HL-60 (cell line): ENCODE measurements at regions not wholly inside any gene's neighbourhood (a gene's known extent, or its start where the extent isn't known, plus 50 kb on each side); places are given as distances from the start of the nearest gene placed in this dataset.

ENCODE experiments used
- CTCF ChIP-seq: IDR thresholded peaks from one replicate; pipeline ENCODE4 v1.5.1; 2011; ENCODE audit warnings: low read length, control low read depth, inconsistent platforms; ENCODE audit not compliant: insufficient read depth
- GABPA ChIP-seq: IDR thresholded peaks from 2 replicates; pipeline ENCODE4 v1.6.1; 2012; ENCODE audit warnings: low read depth
- POLR2AphosphoS5 ChIP-seq: IDR thresholded peaks from 2 replicates; pipeline ENCODE4 v1.6.1; 2012; ENCODE audit warnings: low read depth
- REST ChIP-seq: IDR thresholded peaks from 2 replicates; pipeline ENCODE4 v1.6.1; 2012; ENCODE audit warnings: low read depth; ENCODE audit not compliant: insufficient replicate concordance
- SPI1 ChIP-seq: IDR thresholded peaks from 2 replicates; pipeline ENCODE4 v1.6.1; 2012; ENCODE audit warnings: low read depth, mild to moderate bottlenecking, borderline replicate concordance

- TF ChIP-seq CTCF (no peak), POLR2AphosphoS5 (no peak), REST (no peak), GABPA (no peak), SPI1 (no peak)
These were observed 1065.2 kb downstream of the JRKL start for GRCh38 chr11:97454988-97455387.
